ENCODE measurements at regions not wholly inside any gene's neighbourhood (a gene's known extent, or its start where the extent isn't known, plus 50 kb on each side); places are given as distances from the start of the nearest gene placed in this dataset.

GRCh38 chr1:233482388-233482787, 131.5 kb upstream of the KCNK1 start:
- TF ChIP-seq CTCF (IDR thresholded peaks at IDR 0.05; ENCODE audit: low read depth, low read length): no peak
- Histone ChIP-seq H3K27me3 (ENCODE audit: control insufficient read depth, insufficient read depth, low read length) (no peaks in the 10 kb centered on the region), H3K9me3 (ENCODE audit: control insufficient read depth, insufficient read depth, low read length) (peaks cover 3% of the 10 kb centered on the region; the same call in 1 of the 2 replicates), H3K27ac (ENCODE audit: low read depth, low read length) (no peak overlapping the region), H3K4me3 (ENCODE audit: low read depth, low read length) (no peak overlapping the region)
- no peak for DNase-seq (ENCODE audit: low read depth, low spot score)
- ChIA-PET CTCF (no interaction called here), POLR2A (no interaction called here)

GRCh38 chr1:233485385-233485784, 128.5 kb upstream of the KCNK1 start:
- TF ChIP-seq CTCF (IDR thresholded peaks at IDR 0.05; ENCODE audit: low read depth, low read length): no peak
- Histone ChIP-seq H3K27ac (ENCODE audit: low read depth, low read length) (no peak overlapping the region), H3K9me3 (ENCODE audit: control insufficient read depth, insufficient read depth, low read length) (peaks cover 3% of the 10 kb centered on the region; the same call in 1 of the 2 replicates), H3K27me3 (ENCODE audit: control insufficient read depth, insufficient read depth, low read length) (no peaks in the 10 kb centered on the region), H3K4me3 (ENCODE audit: low read depth, low read length) (no peak overlapping the region)
- ChIA-PET CTCF (no interaction called here), POLR2A (no interaction called here)
- DNase-seq (ENCODE audit: low read depth, low spot score): no peak

GRCh38 chr1:233485809-233486398, 128.0 kb upstream of the KCNK1 start:
- DNase-seq (ENCODE audit: low read depth, low spot score): no peak
- no peak for TF ChIP-seq CTCF (IDR thresholded peaks at IDR 0.05; ENCODE audit: low read depth, low read length)
- peaks cover 6% of the 10 kb centered on the region; the same call in 1 of the 2 replicates for H3K9me3 ChIP-seq (ENCODE audit: control insufficient read depth, insufficient read depth, low read length)
- ChIA-PET POLR2A (no interaction called here), CTCF (no interaction called here)
- H3K27me3 ChIP-seq (ENCODE audit: control insufficient read depth, insufficient read depth, low read length): no peaks in the 10 kb centered on the region
- no peak overlapping the region for H3K4me3 ChIP-seq (ENCODE audit: low read depth, low read length)
- H3K27ac ChIP-seq (ENCODE audit: low read depth, low read length): no peak overlapping the region

- no peaks in the 10 kb centered on the region for H3K27me3 ChIP-seq (ENCODE audit: control insufficient read depth, insufficient read depth, low read length)
- TF ChIP-seq CTCF (IDR thresholded peaks at IDR 0.05; ENCODE audit: low read depth, low read length): no peak
Observed at GRCh38 chr1:233487408-233487807, 126.5 kb upstream of the KCNK1 start.

GRCh38 chr1:233489411-233489810, 124.5 kb upstream of the KCNK1 start:
- no peaks in the 10 kb centered on the region for H3K27me3 ChIP-seq (ENCODE audit: control insufficient read depth, insufficient read depth, low read length)
- TF ChIP-seq CTCF (IDR thresholded peaks at IDR 0.05; ENCODE audit: low read depth, low read length): no peak
- POLR2A ChIA-PET: no interaction called here
- CTCF ChIA-PET: no interaction called here
- no peak overlapping the region for H3K4me3 ChIP-seq (ENCODE audit: low read depth, low read length)
- no peak for DNase-seq (ENCODE audit: low read depth, low spot score)
- no peak overlapping the region for H3K27ac ChIP-seq (ENCODE audit: low read depth, low read length)
- H3K9me3 ChIP-seq (ENCODE audit: control insufficient read depth, insufficient read depth, low read length): peaks cover 6% of the 10 kb centered on the region; the same call in 1 of the 2 replicates

More at GRCh38 chr1:233487408-233487807, 126.5 kb upstream of the KCNK1 start:
- H3K4me3 ChIP-seq (ENCODE audit: low read depth, low read length): no peak overlapping the region
- DNase-seq (ENCODE audit: low read depth, low spot score): no peak
- ChIA-PET POLR2A (no interaction called here), CTCF (no interaction called here)
- H3K9me3 ChIP-seq (ENCODE audit: control insufficient read depth, insufficient read depth, low read length): peaks cover 6% of the 10 kb centered on the region; the same call in 1 of the 2 replicates
- no peak overlapping the region for H3K27ac ChIP-seq (ENCODE audit: low read depth, low read length)

All from AG04450 (cell line).